ENCODE measurements at regions not wholly inside any gene's neighbourhood (a gene's known extent, or its start where the extent isn't known, plus 50 kb on each side); places are given as distances from the start of the nearest gene placed in this dataset.

DNA sequence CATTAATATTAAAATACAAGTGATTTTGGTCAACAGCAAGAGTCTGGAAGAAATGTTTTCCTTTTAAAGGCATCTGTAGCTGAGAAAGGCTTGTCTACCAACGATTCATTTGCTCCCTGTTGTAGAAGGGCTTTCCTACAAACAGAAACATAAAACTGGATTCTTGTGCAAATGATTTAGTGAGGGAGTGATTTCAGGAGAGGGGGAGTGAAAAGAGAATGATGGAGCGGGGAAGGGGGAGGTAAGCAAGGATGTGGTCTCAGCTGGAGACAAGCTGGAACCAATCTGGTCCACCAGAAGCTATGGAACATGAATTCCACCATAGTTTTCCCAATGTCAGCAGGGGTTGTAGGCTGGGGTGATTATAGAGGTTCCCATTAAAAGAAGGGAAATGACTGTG is 196.3 kb downstream of the FBXO4 start:
- TF ChIP-seq, protein P1, sequence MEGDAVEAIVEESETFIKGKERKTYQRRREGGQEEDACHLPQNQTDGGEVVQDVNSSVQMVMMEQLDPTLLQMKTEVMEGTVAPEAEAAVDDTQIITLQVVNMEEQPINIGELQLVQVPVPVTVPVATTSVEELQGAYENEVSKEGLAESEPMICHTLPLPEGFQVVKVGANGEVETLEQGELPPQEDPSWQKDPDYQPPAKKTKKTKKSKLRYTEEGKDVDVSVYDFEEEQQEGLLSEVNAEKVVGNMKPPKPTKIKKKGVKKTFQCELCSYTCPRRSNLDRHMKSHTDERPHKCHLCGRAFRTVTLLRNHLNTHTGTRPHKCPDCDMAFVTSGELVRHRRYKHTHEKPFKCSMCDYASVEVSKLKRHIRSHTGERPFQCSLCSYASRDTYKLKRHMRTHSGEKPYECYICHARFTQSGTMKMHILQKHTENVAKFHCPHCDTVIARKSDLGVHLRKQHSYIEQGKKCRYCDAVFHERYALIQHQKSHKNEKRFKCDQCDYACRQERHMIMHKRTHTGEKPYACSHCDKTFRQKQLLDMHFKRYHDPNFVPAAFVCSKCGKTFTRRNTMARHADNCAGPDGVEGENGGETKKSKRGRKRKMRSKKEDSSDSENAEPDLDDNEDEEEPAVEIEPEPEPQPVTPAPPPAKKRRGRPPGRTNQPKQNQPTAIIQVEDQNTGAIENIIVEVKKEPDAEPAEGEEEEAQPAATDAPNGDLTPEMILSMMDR (IDR thresholded peaks at IDR 0.05): no peak
- no peak for TF ChIP-seq POLR2A (IDR thresholded peaks at IDR 0.05)
